AG04449 (cell line): ENCODE measurements at regions not wholly inside any gene's neighbourhood (a gene's known extent, or its start where the extent isn't known, plus 50 kb on each side); places are given as distances from the start of the nearest gene placed in this dataset.
A peak's percentile ranks its signal among the peaks of the same experiment; 100 is the strongest.
"Not testable (repeated sequence)": the region's sequence is repeated elsewhere in the genome, so short reads cannot be mapped to it uniquely, and the experiment has no call there.

Experiments used
- CTCF ChIA-PET: fragments of 350-600 bp; formaldehyde crosslinking; extraction: SDS; loops from one replicate; lab custom pipeline; 2021; ENCODE audit warnings: antibody characterized with exemption; lab: Yijun Ruan, JAX
- POLR2A ChIA-PET: fragments of 400-600, 350-600 bp; formaldehyde crosslinking; extraction: SDS; loops from one replicate; lab custom pipeline; 2020; ENCODE audit warnings: antibody characterized with exemption, inconsistent platforms; lab: Yijun Ruan, JAX
- DNase-seq: peaks from one replicate; pipeline ENCODE4 v3.0.0-alpha.2; 2010; ENCODE audit warnings: low read depth, low spot score
- H3K4me3 ChIP-seq: 2 replicates; pipeline ENCODE4 v1.5.1; 2011; ENCODE audit warnings: low read depth, mild to moderate bottlenecking, control low read depth, low read length
- TF ChIP-seq, protein P1 (sequence below): IDR thresholded peaks from one replicate; pipeline ENCODE4 v1.5.1; 2011; ENCODE audit warnings: mild to moderate bottlenecking, moderate library complexity, low read length, control low read depth, inconsistent platforms; ENCODE audit not compliant: insufficient read depth; ENCODE audit errors: missing control alignments

DNA sequence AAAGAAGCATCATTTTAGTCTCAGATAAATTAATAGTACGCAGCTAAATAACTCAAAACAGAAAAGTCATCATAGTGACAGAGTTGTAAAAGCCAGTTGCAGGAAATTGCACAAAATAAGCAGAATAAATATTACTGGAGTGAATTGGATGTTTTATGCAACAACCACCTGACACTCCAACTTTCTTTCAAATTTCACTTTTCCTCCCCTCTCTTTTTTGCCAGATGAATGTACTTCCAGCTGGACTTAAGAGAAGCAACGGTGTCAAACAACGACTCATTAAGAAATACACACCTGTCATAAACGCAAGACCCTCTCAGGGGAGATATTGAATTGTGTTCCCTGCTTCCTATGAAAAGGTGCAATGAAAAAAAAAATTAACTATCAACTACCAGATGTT lies 120.2 kb upstream of the HCCS start:
- ChIA-PET POLR2A (no interaction called here), CTCF (no interaction called here)
- DNase-seq, result no peak
- H3K4me3 ChIP-seq, result no peak overlapping the region
- TF ChIP-seq, protein P1, sequence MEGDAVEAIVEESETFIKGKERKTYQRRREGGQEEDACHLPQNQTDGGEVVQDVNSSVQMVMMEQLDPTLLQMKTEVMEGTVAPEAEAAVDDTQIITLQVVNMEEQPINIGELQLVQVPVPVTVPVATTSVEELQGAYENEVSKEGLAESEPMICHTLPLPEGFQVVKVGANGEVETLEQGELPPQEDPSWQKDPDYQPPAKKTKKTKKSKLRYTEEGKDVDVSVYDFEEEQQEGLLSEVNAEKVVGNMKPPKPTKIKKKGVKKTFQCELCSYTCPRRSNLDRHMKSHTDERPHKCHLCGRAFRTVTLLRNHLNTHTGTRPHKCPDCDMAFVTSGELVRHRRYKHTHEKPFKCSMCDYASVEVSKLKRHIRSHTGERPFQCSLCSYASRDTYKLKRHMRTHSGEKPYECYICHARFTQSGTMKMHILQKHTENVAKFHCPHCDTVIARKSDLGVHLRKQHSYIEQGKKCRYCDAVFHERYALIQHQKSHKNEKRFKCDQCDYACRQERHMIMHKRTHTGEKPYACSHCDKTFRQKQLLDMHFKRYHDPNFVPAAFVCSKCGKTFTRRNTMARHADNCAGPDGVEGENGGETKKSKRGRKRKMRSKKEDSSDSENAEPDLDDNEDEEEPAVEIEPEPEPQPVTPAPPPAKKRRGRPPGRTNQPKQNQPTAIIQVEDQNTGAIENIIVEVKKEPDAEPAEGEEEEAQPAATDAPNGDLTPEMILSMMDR, result no peak

DNA sequence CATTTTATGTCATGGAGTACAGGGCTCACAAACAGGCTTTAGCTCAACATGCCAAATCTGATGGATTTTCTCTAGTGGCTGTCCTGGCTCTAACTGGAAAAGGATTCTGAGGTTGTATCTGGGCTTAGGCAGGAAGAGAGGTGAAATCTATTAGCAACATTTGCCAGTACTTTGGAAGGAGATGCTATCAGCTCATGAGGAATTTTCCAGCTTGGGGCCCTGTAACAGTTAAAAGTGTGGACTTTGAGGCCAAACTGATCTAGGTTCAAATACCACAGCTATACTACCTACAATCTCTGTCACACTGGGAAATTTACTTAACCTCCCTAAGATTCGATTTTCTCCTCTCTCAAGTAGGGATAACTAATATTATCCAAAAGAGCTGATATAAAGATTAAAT lies 119.0 kb upstream of the HCCS start:
- H3K4me3 ChIP-seq, result no peak overlapping the region
- ChIA-PET CTCF (no interaction called here), POLR2A (no interaction called here)
- TF ChIP-seq, protein P1, result no peak
- DNase-seq, result no peak

DNA sequence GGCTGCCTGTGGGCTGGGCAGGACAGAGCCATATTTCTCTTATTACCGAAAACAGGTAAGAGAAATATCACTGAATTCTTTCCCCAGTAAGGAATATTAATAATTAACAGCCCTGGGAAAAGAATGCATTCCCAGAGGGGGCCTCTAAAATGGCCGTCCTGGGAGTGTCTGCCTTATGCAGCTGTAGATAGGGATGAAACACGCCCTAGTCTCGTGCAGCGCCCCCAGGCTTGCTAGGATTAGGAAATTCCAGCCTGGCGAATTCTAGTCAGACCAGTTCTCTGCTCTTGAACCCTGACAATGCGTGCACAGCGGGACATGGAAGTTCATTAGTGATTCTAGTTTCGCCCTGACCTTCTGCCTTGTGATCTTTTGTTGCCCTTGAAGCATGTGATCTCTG lies 104.1 kb upstream of the HCCS start:
- CTCF ChIA-PET, POLR2A ChIA-PET, H3K4me3 ChIP-seq, DNase-seq: not testable (repeated sequence)

DNA sequence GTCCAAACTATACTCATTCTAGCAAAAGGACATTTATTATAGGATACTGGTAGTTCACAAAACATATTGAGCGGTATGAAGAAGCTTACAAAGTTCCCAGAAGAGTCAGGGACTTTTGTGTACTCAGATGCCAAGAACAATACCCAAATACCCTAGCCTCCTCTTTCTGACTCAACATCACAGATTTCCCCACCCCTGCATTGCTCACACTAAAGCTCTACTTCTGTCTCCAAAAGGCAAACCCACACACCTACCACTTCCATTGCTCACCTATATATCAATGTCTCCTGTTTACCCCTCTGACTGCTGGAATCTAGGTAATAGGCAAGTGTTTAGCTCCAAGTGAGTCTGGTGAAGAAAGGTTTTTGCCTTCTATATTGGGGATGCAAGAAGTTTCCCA lies 100.7 kb upstream of the HCCS start:
- TF ChIP-seq, protein P1, result no peak
- POLR2A ChIA-PET, result no interaction called here
- CTCF ChIA-PET, result interaction anchor here (1.0 kb wide), 2 partner anchors 16 to 28 kb away, joined by 3 read pairs; no protein-coding TSS in a partner anchor
- no peak overlapping the region for H3K4me3 ChIP-seq
- DNase-seq, result no peak

DNA sequence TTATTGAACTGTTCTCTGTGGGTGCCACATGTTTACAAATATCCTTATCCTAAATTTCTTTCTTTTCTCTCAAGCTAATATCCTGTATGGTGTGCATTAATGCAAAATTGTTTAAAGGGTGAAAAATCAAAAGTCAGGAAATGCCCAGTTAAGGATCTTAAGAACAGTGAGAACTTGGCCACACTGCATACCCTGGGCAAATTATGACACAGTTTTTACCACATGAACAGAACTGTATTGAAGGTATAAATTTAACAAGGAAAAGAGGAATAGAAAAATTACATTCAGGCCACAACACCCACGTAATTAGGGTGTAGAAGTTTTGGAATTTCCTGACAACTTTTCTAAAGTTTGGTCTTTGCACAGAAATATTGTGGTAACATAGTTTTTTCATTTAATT lies 94.4 kb upstream of the HCCS start:
- TF ChIP-seq, protein P1, result no peak
- no peak for DNase-seq
- ChIA-PET CTCF (no interaction called here), POLR2A (no interaction called here)
- no peak overlapping the region for H3K4me3 ChIP-seq

DNA sequence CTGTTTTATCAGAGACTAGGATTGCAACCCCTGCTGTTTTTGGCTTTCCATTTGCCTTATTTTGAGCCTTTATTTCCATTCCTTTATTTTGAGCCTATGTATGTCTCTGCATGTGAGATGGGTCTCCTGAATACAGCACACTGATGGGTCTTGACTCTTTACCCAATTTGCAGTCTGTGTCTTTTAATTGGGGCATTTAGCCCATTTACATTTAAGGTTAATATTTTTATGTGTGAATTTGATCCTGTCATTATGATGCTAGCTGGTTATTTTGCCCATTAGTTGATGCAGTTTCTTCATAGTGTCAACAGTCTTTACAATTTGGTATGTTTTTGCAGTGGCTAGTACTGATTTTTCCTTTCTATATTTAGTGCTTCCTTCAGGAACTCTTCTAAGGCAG lies 88.5 kb upstream of the HCCS start:
- H3K4me3 ChIP-seq, DNase-seq, POLR2A ChIA-PET, CTCF ChIA-PET: not testable (repeated sequence)

DNA sequence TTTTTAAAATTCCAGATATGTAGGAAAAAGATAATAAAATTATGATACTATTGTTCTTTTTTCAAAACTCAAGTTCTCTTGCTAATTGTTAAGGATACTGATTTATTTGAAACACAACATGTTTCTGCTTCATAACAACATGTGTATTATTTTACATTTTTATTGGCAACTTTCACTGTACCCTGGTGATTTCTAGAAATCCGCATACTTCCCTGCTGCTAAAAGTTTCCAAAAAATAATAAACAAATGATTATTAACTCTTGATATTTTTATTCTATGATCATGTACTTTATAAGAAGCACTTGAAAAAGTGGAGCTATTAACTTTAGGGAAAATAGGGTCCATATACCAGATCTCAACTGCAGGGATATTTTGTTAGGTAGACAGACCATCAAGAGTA lies 71.2 kb upstream of the HCCS start:
- ChIA-PET POLR2A (no interaction called here), CTCF (interaction anchor here (2.0 kb wide), 1 partner anchor 61 kb away, joined by 4 read pairs; no protein-coding TSS in a partner anchor)
- no peak for DNase-seq
- H3K4me3 ChIP-seq, result no peak overlapping the region
- TF ChIP-seq, protein P1, result no peak

DNA sequence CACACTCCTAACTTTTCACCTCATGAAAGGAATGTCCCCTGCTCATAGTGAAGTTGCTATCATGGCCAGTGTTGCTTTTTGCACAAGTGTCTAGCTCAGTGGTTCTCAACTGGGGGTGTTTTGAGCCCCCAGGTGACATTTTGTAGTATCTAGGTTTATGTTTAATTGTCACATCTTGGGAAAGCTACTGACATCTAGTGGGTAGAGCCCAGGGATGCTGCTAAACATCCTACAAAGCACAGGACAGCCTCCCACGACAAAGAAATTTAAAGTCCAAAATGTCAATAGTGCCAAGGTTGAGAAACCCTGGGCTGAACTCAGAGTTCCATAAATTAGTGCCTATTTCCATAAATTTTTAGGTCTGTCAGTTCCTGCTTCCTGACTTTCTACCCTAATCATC lies 70.7 kb upstream of the HCCS start:
- ChIA-PET CTCF (interaction anchor here (2.0 kb wide), 1 partner anchor 61 kb away, joined by 4 read pairs; no protein-coding TSS in a partner anchor), POLR2A (no interaction called here)
- TF ChIP-seq, protein P1, result peak; percentile 2
- DNase-seq, result no peak
- H3K4me3 ChIP-seq, result no peak overlapping the region
